ENCODE measurements at regions not wholly inside any gene's neighbourhood (a gene's known extent, or its start where the extent isn't known, plus 50 kb on each side); places are given as distances from the start of the nearest gene placed in this dataset.

- no peak for TF ChIP-seq CTCF (IDR thresholded peaks at IDR 0.05)
- Histone ChIP-seq H3K4me3 (no peak overlapping the region), H3K4me1 (no peaks in the 10 kb centered on the region), H3K27ac (no peak overlapping the region), H3K9me3 (no peaks in the 10 kb centered on the region), H3K27me3 (no peaks in the 10 kb centered on the region), H3K36me3 (no peaks in the 10 kb centered on the region)
- DNase-seq (no peak), ATAC-seq (no peak)
- intact Hi-C loops (cut with DNase I) = no loop called here
These were observed 82.8 kb upstream of the ADO start for GRCh38 chr10:62721687-62722086.

- Histone ChIP-seq H3K27me3 (no peaks in the 10 kb centered on the region), H3K9me3 (no peaks in the 10 kb centered on the region), H3K4me1 (no peaks in the 10 kb centered on the region), H3K27ac (no peak overlapping the region), H3K36me3 (no peaks in the 10 kb centered on the region), H3K4me3 (no peak overlapping the region)
- intact Hi-C loops (cut with DNase I) = no loop called here
- DNase-seq (no peak), ATAC-seq (no peak)
- no peak for TF ChIP-seq CTCF (IDR thresholded peaks at IDR 0.05)
These were observed 81.1 kb upstream of the ADO start for GRCh38 chr10:62723375-62723774.

- peak; percentile 63 for DNase-seq
- H3K4me1 ChIP-seq = peaks cover 3% of the 10 kb centered on the region
These were observed 80.1 kb upstream of the ADO start for GRCh38 chr10:62724465-62724864.

GRCh38 chr10:62726142-62726541, 78.4 kb upstream of the ADO start:
- Histone ChIP-seq H3K4me3 (no peak overlapping the region), H3K4me1 (peaks cover 3% of the 10 kb centered on the region), H3K27me3 (no peaks in the 10 kb centered on the region), H3K36me3 (no peaks in the 10 kb centered on the region), H3K27ac (no peak overlapping the region), H3K9me3 (no peaks in the 10 kb centered on the region)
- TF ChIP-seq CTCF (IDR thresholded peaks at IDR 0.05) = no peak
- DNase-seq (no peak), ATAC-seq (no peak)
- intact Hi-C loops (cut with DNase I) = no loop called here

More at GRCh38 chr10:62724465-62724864, 80.1 kb upstream of the ADO start:
- intact Hi-C loops (cut with DNase I) = no loop called here
- Histone ChIP-seq H3K27ac (no peak overlapping the region), H3K4me3 (no peak overlapping the region), H3K36me3 (no peaks in the 10 kb centered on the region), H3K27me3 (no peaks in the 10 kb centered on the region), H3K9me3 (no peaks in the 10 kb centered on the region)
- no peak for TF ChIP-seq CTCF (IDR thresholded peaks at IDR 0.05)
- peak; percentile 20 for ATAC-seq

GRCh38 chr10:62726638-62727037, 77.9 kb upstream of the ADO start:
- Histone ChIP-seq H3K4me1 (peaks cover 3% of the 10 kb centered on the region), H3K27me3 (no peaks in the 10 kb centered on the region), H3K9me3 (no peaks in the 10 kb centered on the region), H3K36me3 (no peaks in the 10 kb centered on the region), H3K27ac (no peak overlapping the region), H3K4me3 (no peak overlapping the region)
- no peak for TF ChIP-seq CTCF (IDR thresholded peaks at IDR 0.05)
- DNase-seq = no peak
- intact Hi-C loops (cut with DNase I) = no loop called here
- ATAC-seq = no peak

GRCh38 chr10:62727934-62728333, 76.6 kb upstream of the ADO start:
- Histone ChIP-seq H3K9me3 (no peaks in the 10 kb centered on the region), H3K36me3 (no peaks in the 10 kb centered on the region), H3K4me1 (peaks cover 3% of the 10 kb centered on the region), H3K4me3 (no peak overlapping the region), H3K27me3 (no peaks in the 10 kb centered on the region), H3K27ac (no peak overlapping the region)
- DNase-seq = no peak
- TF ChIP-seq CTCF (IDR thresholded peaks at IDR 0.05) = no peak
- ATAC-seq = no peak
- intact Hi-C loops (cut with DNase I) = no loop called here
